ENCODE measurements at regions not wholly inside any gene's neighbourhood (a gene's known extent, or its start where the extent isn't known, plus 50 kb on each side); places are given as distances from the start of the nearest gene placed in this dataset.
A peak's percentile ranks its signal among the peaks of the same experiment; 100 is the strongest.

DNA sequence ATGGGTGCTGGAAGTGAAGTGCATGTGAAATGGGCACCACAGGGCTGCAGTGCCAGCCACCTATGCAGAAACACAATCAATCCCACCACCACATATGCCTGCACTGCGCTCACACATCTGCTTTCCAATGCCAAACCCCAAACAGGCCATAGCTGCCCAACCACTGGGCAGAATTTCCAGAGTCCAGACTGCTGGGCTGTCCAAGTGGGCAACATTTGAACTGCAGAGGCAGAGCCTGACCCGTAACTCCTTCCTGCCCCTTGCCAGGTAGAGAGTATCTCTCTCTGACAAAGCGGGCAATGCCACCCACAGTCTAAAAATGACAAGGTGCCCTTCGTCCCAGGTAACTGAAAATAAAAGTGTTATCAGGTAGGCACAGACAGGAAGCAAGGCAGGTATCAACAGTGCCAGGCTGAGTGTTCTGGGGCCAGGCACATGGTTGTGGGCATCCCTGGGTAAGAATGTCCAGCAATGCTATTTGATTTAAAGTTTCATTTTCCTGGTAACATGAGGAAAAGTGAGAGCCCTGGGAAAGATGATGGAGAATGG is 79.5 kb downstream of the FOXA2 start:
- no peak for DNase-seq (ENCODE audit: low spot score)

DNA sequence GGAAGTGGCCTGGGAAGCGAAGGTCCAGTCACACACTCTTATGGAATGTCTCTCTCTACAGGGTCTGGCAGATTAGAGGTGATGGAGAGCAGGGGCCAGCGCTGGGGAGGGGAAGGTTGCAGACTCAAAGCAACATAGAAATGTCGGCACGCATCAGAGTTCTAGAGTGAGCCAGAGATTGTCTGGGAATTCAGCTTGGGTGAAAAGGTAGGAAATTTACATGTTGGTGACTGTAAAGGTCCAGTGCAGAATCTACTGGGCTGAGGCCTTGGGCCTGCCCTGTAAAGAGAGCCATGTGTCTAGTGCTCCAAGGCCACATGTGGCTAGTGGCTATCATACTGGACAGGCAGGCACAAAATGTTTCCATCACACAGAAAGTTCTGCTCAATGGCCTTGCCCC is 80.8 kb downstream of the FOXA2 start:
- DNase-seq (ENCODE audit: low spot score) = no peak

DNA sequence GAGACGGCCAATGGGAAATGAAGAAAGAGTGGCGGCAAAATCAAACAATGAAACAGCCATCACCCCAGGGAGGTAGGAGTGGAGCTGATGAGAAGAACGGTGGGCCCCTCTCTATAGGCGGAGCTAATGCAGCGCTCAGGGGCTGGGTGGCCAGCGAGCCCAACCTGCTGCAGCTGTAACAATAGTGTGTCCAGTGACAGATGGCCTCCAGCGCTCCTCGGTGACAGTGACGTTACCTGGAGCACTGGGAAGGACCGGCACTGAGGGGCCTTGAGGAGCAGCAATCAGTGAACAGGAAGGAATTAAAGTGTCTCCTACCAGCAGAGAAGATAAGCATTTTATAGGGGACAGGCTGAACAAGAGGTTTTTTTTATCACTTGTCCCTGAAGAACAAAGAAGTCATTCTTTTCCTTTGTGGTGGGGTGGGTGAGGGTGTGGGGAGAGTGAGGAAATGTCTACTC is 81.6 kb downstream of the FOXA2 start:
- no peak for DNase-seq (ENCODE audit: low spot score)

DNA sequence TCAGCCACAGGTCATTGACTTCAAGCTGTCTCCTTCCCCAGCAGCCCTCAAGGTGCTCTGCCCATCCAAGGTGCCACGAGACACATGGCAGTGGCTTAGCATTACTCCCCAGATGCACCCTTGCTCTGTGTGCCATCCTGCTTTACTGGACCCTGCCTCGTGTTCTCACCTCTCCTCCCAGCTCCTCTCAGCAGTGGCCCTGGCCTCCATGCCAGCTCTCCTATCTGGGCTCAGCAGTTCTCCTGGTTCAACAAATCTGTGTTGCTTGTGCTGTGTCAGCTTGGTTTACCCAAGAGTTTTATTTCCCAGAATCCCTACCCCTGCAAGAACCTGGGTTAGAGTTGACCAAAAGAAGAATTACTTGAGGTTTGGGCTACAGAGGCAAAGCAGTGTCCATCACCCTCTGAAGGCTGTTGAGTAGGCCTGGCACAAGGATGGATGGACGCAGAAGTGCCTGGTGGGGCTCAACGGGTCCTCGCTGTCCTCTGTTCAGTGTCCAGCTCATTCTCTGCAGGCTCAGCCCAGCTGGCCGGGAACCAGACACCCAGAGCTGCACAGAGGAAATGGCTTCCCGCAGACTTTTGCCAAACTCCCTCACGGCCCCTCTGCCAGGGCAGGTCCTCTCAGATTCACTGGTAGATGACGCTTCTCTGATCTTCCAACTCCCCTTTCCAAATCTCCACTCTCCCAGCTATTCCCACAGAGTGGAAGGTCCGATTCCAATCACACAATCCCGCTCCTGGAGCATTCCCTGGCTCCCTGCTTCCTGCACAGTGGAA is 82.6 kb downstream of the FOXA2 start:
- no peak for DNase-seq (ENCODE audit: low spot score)

DNA sequence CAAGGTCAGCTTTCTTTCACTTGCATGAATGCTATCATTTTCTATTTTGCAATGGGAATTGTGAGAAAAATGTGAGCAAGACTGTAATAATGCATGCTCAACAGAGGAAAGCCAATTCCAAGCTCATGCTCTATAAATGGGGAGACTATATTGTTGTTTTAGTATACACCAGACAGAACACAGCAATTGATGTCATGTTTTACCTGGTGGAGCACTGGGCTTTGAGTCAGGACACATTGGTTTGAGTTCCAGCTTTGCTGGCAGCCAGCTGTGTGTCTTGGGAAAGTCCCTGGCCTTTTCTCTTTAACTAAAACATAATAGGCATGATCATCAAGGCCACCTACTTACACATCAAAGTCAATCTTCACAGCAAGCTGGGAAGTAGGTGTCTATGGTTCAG is 83.3 kb downstream of the FOXA2 start:
- DNase-seq (ENCODE audit: low spot score) = no peak

DNA sequence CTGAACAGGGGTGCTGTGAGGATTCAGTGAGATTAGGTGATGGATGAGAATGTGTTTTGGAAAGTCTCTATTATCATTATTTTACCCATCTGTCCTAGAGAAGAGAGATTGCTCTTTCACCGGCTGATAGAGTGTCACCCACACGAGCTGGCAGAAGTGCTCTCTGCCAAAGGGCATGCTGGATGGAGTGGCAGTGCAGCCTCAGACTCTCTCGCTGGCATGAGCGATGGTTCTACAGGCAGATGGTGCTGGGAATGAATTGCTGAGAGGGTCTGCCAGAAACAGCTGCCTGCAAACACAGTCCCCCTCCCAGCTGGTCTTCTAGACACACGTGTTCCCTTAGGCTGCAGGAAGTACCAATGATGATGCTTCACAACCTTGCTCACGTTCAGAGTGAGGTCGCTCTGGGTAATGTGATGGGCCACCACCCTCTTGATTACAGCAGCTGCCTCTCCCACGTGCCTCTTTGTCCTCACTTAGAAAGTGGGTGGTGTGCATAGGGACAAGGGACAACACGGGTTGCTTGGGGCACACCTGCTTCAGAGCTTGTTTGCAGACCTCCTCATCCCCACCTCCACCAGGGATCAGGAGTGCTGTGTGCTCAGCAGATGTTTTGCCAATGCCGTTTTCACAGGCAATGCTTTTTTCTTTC is 84.7 kb downstream of the FOXA2 start:
- DNase-seq (ENCODE audit: low spot score) = no peak

DNA sequence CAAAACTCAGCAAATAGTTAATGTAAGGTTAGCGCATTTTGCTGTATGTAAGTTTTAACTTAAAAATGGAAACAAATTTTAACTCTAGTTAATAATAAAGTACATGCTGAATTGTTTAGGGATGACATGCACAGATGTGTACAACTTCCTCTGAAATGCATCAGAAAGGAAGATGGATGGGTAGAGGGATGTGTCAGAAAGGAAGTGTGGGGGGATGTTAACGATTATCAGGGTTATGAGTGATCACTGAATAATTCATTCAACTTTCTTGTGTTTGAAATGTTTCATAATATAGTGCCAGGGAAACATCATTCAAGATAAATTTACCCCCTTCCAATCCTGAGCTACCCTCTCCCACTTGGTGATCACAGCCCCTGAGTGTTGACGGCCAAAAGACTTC is 87.6 kb downstream of the FOXA2 start:
- DNase-seq (ENCODE audit: low spot score) = peak; percentile 66

DNA sequence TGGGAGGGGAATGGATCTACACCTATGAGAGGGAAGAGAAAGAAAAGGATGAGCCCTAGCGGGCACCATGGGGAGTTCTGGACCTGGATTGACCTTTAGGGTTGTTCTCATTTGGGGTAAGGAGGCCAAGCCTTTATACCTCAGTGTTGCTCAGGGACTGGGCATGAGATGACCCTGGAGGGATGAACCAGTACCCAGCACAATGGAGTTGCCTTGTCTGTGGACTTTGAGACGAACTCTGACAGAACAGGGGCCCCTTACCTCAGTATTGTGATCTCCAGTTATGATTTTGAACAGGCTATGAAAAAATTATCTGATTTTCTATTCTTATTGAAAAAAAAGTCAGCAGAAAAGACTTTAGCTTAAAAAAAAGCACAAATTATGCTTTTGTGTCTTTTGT is 88.6 kb downstream of the FOXA2 start:
- no peak for DNase-seq (ENCODE audit: low spot score)

DNA sequence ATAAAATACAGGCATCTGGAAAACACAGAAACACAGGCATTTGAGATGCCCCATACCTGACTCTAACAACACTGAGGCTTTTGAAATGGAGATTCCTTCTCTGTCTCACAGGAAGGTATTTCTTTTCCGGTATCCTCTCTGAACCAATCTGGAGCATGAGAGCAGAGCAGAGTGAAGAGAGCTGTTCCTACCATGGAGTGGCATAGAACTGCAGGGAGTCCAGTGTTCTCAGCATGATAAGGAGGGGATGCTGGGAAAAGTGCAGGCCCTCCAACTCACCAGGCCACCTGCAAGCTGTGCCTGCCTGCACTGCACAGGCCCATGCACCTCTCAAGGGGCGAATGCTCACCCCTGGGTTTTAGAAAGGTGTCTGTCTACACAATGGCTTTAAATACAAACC is 89.2 kb downstream of the FOXA2 start:
- DNase-seq (ENCODE audit: low spot score) = no peak

DNA sequence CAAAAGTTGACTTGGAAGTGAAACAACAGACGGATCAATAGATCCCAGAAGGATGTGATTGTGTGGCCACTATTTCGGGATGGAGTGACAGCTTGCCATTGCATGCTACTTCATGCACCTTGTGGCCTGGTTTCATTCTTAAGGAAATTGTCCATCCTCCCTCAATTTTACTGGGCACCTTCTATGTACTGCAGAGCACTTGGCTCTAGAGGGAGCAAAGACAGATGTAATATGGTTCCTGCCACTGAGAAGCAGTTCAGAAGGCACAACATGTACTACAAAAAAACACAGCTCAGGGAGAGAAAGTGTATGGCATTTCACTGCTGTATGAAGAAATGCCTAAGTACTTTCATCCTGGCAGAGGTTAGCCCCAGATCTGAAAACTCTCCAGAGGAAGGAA is 91.9 kb downstream of the FOXA2 start:
- DNase-seq (ENCODE audit: low spot score) = no peak

DNA sequence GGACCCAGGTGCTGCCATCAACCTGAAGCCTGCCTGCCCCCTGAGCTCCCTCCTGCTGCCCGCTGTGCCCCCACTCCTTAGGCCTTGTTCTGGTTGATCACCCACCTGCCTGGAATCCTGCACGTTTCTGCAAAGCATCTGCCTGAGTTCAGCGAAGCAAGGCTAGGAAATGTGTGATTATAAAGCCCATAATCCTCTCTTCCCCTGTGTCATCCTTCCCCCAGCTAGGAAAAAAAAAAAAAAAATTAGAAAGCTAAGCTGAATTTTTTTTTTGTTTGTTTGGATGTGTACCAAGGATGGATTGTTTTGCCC is 93.2 kb downstream of the FOXA2 start:
- DNase-seq (ENCODE audit: low spot score) = peak; percentile 71

DNA sequence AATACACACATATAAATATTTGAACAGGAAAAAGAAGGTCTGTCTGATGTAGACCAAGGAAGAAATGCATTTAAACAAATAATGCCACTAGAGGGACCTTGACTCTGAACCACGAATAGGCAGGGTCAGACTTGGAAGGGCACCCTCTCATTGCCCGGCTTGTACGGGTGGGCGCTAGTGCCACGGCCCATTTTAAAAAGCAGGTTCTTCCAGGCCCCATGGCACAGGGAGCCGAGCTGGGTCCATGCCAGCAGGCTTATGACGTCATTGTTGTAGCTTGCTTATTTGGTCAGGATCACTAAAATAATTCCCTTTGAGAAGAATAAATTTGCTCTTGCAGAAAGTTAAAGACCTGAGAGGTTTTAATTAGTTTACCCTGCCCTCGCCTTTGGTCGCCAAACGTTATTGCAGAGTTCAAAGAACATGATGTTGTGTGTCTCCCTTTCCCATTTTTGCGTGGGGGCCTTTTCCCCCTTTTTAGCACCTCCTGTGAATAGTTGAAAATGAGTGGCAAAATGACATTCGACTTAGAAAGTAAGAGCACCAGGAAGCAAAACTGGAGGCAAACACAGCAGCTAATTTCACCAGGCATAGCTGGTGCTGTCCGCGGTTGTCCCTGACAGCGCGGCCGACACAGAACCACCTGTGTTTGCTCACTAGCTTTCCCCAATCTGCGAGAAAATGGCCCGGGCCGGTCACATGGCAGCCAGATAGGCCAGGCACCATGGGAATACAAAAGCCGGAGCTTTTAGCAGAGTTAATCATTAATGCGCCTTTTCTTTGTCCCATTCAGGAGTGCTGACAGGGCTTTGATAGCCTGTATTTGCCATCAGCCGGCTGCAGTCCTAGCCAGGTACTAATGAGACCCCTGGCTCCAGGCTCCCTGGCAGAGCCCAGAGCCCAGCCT is 93.8 kb downstream of the FOXA2 start:
- peak; percentile 88 for DNase-seq (ENCODE audit: low spot score)

DNA sequence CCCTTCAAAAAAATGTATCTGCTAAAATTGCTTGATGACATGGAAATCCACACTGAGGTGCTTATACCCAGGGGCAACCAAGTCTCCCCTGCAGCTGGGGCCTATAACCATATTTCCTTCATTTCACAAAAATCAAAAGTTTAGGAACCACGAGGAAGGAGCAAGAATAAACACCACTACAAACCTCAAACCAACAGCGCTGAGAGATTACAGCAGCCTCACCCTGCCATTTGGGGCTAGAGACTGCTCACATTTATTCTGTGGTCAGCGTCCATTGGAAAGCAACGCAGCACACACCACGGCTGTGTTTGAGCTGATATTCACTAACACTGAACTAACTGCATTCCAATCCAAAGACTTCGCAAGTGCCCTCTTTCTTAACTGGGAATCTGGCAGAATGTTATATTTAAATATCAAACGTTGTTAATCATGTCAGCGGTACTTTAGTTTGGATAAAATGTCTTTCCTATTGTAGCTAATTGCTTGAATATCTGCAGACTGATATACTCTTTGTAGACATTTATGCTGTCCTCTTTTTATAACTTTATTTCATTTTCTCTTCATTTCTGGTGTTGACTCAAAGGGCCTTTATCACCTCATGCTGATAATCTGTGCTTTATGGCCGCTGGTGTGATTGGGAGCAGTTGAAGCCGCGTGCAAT is 94.6 kb downstream of the FOXA2 start:
- no peak for DNase-seq (ENCODE audit: low spot score)

DNA sequence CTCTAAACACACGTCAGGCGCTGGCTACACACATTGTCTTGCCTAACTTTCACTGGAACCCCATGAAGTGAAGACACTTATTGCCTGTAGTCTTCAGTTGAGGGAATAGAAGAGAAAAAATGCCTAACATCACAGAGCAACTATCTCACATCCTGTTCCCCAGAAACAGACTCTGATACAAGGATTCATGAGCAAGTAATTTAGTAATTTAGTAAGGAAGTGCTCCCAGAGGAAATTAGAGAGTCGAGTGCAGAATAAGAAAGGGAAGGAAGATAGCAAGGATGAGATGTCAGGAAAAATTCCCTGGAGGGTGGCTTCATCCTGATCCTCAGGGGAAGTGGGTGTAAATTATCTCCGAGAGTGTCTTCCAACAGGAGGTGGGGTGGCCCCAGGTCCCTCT is 104.0 kb downstream of the FOXA2 start:
- no peak for DNase-seq (ENCODE audit: low spot score)

DNA sequence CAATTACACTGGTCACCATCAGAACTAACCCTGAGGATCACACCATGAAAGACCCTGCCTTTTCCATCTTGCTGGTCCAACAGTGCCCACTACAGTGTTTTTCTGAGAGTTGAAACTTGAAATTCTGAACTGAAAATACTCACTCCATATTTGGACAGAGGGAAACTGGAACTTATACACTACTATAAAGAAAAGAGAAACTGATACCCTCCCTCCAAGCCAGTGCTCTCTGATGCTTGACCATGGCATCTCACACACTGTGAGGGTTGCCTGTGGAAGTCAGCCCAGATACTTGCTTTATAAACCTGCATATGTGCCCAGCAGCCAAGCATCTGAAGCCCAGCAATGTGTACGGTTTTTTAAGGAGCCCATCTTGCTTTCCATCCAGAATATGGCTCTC is 108.7 kb downstream of the FOXA2 start:
- no peak for DNase-seq (ENCODE audit: low spot score)

DNA sequence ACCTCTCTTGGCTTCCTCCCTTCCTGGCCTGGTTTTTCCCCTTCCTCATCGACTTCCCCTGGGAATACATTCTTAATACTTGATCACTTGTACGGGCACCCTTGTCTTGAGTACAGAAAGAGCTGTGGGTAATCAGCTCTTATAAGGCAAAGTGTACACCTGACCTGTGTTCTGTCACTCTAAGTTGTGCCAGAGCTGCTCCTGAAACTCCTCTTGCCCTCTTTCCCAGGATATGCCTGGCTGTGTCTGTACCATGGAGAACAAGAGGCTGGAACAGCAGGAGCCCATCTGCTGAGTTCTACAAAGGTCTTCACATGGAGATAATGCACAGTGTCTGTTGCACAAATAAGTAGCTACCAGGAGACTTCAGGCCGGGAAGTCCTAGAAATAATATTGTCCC is 110.1 kb downstream of the FOXA2 start:
- DNase-seq (ENCODE audit: low spot score) = no peak

DNA sequence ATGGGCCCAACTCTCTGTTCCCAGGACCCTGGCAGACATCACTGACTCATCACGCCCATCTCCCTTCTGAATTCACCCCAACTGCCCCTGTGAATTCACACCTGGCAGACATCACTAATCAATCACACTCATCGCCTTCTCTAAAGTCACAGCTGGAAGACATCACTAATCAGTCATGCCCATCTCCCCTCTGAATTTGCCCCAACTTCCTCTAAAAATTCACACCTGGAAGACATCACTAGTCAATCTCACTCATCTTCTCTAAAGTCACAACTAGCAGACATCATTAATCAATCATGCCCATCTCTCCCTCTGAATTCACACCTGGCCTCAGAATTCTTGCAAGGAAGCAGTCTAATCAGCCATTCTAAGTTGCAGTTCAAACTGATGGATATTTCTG is 111.1 kb downstream of the FOXA2 start:
- DNase-seq (ENCODE audit: low spot score) = no peak

DNA sequence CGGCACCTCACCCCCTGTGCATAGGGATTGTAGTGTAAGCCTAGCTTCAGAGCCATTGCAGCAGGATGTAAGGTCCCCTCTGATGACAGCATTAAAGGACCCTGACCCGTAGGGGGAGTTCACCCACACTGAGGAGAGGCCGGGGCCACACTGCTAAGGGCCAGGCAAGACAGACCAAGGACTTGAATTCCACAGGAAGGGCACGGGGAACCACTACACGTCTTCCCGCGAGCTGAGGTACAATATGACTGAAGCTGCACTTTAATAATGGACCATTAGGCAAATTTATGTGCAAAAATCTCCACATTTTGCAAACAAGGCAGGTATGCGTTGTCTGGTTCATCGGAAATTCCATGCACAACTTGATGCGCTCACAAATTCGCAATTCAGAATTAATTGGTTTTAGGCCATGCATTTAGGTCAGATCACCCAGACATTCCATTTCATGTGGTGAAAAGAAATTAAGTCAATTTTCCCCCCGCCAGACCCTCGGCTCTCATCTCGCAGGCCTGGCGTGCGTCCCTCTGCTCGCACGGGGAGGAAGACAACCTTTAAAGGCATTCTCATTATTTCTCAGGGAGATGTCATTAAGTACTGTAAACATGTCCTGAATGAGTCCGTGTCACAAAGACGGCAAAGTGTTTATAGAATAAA is 111.8 kb downstream of the FOXA2 start:
- no peak for DNase-seq (ENCODE audit: low spot score)

DNA sequence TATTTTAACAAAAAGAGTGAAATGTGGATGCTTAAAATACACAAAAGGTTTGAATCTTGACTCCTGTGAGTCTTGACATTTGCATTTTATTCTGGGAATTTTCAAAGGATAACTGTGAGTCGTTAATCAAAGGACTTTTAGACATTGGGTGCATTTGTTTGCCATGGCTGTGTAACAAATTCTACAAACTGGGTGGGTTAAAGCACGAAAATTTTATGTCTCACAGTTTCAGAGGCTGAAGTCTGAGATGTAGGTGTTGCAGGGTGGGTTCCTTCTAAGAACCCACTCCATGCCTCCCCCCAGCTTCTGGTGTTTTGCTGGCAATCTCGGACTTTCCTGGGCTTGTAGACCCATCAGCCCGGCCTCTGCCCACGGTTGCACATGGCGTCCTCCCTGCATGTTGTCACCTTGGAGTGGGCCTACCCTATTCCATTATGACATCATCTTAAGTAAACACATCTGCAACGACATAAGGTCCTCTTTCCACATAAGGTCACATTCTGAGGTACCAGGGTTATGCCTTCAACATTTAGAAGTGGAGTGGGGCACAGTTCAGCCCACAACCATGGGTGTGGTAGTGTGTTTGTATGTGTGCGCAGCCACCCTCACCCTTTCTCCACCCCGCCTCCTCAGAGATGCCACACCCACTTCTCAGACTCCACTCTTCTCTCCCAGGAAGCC is 113.1 kb downstream of the FOXA2 start:
- DNase-seq (ENCODE audit: low spot score) = no peak

DNA sequence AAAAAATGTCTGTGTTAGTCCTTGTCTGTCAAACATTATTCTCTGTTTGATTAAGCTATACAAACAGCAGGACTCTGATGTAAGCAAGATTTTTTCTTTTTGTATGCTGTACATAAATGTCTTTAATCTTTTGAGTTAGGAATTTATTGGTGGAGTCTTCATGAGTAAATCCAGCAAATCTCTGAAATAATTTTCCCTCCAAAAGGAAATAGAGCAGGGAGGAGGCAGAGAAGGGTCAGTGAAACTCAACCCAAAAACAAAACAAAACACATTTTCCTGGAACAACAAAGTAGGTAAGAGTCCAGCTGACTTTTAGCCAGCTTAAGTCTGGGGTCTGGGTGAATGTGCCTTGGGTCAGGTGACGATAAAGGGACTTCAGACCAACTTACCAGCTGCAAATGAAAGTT is 113.7 kb downstream of the FOXA2 start:
- DNase-seq (ENCODE audit: low spot score) = no peak

All from kidney tubule cell (primary cell).